B cell (primary cell): ENCODE measurements at regions not wholly inside any gene's neighbourhood (a gene's known extent, or its start where the extent isn't known, plus 50 kb on each side); places are given as distances from the start of the nearest gene placed in this dataset.

Experiments
- ATAC-seq: fragments of 200-7000 bp; cut with Tn5 transposase; one replicate; pipeline ENCODE4 v1.10.0; 2021; ENCODE audit warnings: low read depth, mild to moderate bottlenecking, moderate number of reproducible peaks, moderate library complexity
- CTCF ChIA-PET: fragments of 350-600 bp; sonication (Branson Sonifier 250); formaldehyde crosslinking; loops from one replicate; lab custom pipeline; 2021; ENCODE audit warnings: antibody characterized with exemption, inconsistent platforms; lab: Charles Lee
- POLR2A ChIA-PET: fragments of 350-600 bp; sonication (Branson Sonifier 250); formaldehyde crosslinking; loops from one replicate; lab custom pipeline; 2021; ENCODE audit warnings: antibody characterized with exemption; lab: Charles Lee
- DNase-seq: peaks from one replicate; pipeline ENCODE4 v3.0.0; 2013
- H2AFZ ChIP-seq: 2 replicates; pipeline ENCODE4 v1.6.1; 2012; ENCODE audit warnings: mild to moderate bottlenecking, low read depth, low read length; ENCODE audit not compliant: insufficient read depth, poor library complexity, severe bottlenecking
- H3K27ac ChIP-seq, 2 donors: 1 replicate in 1 of 2; 2 replicates in 1 of 2; pipeline ENCODE4 v1.5.1; 2012 to 2013; ENCODE audit warnings: low read length in 2 of 2, mild to moderate bottlenecking in 2 of 2, moderate library complexity in 1 of 2
- H3K27me3 ChIP-seq, 4 experiments: fragments of 200-600 bp in 1 of 4; sonication (generic) in 1 of 4; replicated peaks in 1 of 4; 1 replicate in 2 of 4; 2 replicates in 2 of 4; pipeline versions ENCODE4 v1.6.1 to v1.7.0; 2013 to 2016; ENCODE audit warnings: low read length in 3 of 4, mild to moderate bottlenecking in 2 of 4, mixed read lengths in 1 of 4, moderate library complexity in 1 of 4; ENCODE audit not compliant: insufficient read depth in 4 of 4, control insufficient read depth in 3 of 4; ENCODE audit errors: control extremely low read depth in 1 of 4
- H3K36me3 ChIP-seq, 2 experiments: replicated peaks in 1 of 2; 1 replicate in 1 of 2; 2 replicates in 1 of 2; pipeline versions ENCODE4 v1.6.1 to v1.7.1; 2013; ENCODE audit warnings: low read length in 1 of 2; ENCODE audit not compliant: insufficient read depth in 2 of 2, control insufficient read depth in 1 of 2; ENCODE audit errors: control extremely low read depth in 1 of 2, extremely low read depth in 1 of 2
- H3K4me1 ChIP-seq, 2 donors: fragments of 200-600 bp in 1 of 2; sonication (generic) in 1 of 2; 1 replicate in 1 of 2; 2 replicates in 1 of 2; pipeline versions ENCODE4 v1.5.1 to v1.6.1; 2013 to 2017; ENCODE audit warnings: low read length in 2 of 2; ENCODE audit not compliant: control insufficient read depth in 2 of 2, insufficient read depth in 2 of 2
- H3K4me2 ChIP-seq: replicated peaks from 2 replicates; pipeline ENCODE3; 2012; ENCODE audit warnings: mild to moderate bottlenecking, low read depth, low read length; ENCODE audit not compliant: poor library complexity, severe bottlenecking
- H3K4me3 ChIP-seq, 5 experiments: fragments of 200-600 bp in 1 of 5; sonication (generic) in 1 of 5; 1 replicate in 3 of 5; 2 replicates in 2 of 5; pipeline versions ENCODE4 v1.5.1 to v1.7.0; 2011 to 2016; ENCODE audit warnings: low read length in 4 of 5, mild to moderate bottlenecking in 4 of 5, low read depth in 2 of 5, control low read depth in 1 of 5, moderate library complexity in 1 of 5; ENCODE audit not compliant: insufficient read depth in 1 of 5; ENCODE audit errors: control extremely low read depth in 1 of 5, extremely low read depth in 1 of 5
- H3K79me2 ChIP-seq: fragments of 200-600 bp; sonication (generic); one replicate; pipeline ENCODE4 v1.6.0; 2016; ENCODE audit warnings: low read length; ENCODE audit not compliant: control insufficient read depth, insufficient read depth
- H3K9ac ChIP-seq: fragments of 200-600 bp; sonication (generic); 2 replicates; pipeline ENCODE4 v1.6.1; 2017; ENCODE audit warnings: mild to moderate bottlenecking, low read length, moderate library complexity
- H3K9me3 ChIP-seq, 3 donors: one replicate each; pipeline versions ENCODE4 v1.6.1 to v1.7.1; 2013; ENCODE audit warnings: low read length in 2 of 3; ENCODE audit not compliant: control insufficient read depth in 2 of 3, insufficient read depth in 1 of 3; ENCODE audit errors: control extremely low read depth in 1 of 3
- H4K20me1 ChIP-seq: 2 replicates; pipeline ENCODE4 v1.6.0; 2012; ENCODE audit warnings: mild to moderate bottlenecking, low read length; ENCODE audit not compliant: insufficient read depth, control insufficient read depth, poor library complexity, severe bottlenecking
- H3K27ac Mint-ChIP-seq: one replicate; pipeline ENCODE4 v1.8.0; 2021; ENCODE audit warnings: mixed read lengths
- H3K27me3 Mint-ChIP-seq: one replicate; pipeline ENCODE4 v1.8.0; 2021; ENCODE audit warnings: mixed read lengths
- H3K4me1 Mint-ChIP-seq: one replicate; pipeline ENCODE4 v1.8.0; 2021; ENCODE audit warnings: mixed read lengths
- H3K4me3 Mint-ChIP-seq: one replicate; pipeline ENCODE4 v1.8.0; 2021; ENCODE audit warnings: mixed read lengths
- H3K9me3 Mint-ChIP-seq: one replicate; pipeline ENCODE4 v1.8.0; 2022; ENCODE audit warnings: mixed read lengths; ENCODE audit not compliant: insufficient read depth
- CTCF ChIP-seq: fragments of 200-600 bp; IDR thresholded peaks from one replicate; pipeline ENCODE4 v1.8.0; 2022; ENCODE audit warnings: antibody characterized with exemption, mild to moderate bottlenecking
- EZH2 ChIP-seq: IDR thresholded peaks from 2 replicates; pipeline ENCODE4 v1.6.1; 2012; ENCODE audit warnings: borderline replicate concordance, low read depth, mild to moderate bottlenecking, moderate library complexity, low read length; ENCODE audit not compliant: insufficient read depth, poor library complexity, severe bottlenecking
- WGBS: methylation state at CpG from one replicate; pipeline ENCODE4 v1.1.5; 2013; ENCODE audit warnings: missing lambda C conversion rate; ENCODE audit not compliant: insufficient coverage; 5-methylcytosine and 5-hydroxymethylcytosine counted together
- intact Hi-C: fragments of 100-400 bp; cut with micrococcal nuclease; formaldehyde crosslinking; loops from one replicate; pipeline ENCODE4 v1.10.0; 2022

- Histone ChIP-seq H3K4me2 (no peak overlapping the region), H2AFZ (no peak overlapping the region), H3K27me3 (peaks cover 0 to 18% (median 9%) of the 10 kb centered on the region in 4 experiments), H3K27ac (no peak overlapping the region), H4K20me1 (no peaks in the 10 kb centered on the region), H3K36me3 (no peaks in the 10 kb centered on the region), H3K9ac (no peak overlapping the region), H3K9me3 (peaks cover 0 to 9% (median 0%) of the 10 kb centered on the region in 3 donors), H3K4me3 (no peak overlapping the region), H3K4me1 (no peaks in the 10 kb centered on the region), H3K79me2 (no peaks in the 10 kb centered on the region)
- TF ChIP-seq CTCF = no peak
- no peak for TF ChIP-seq EZH2
- no peak for DNase-seq
- WGBS = 95% methylated on average over 2 of the region's 2 CpGs
- POLR2A ChIA-PET = no interaction called here
- Mint-ChIP-seq H3K4me3 (no peak overlapping the region), H3K9me3 (peaks cover 2% of the 10 kb centered on the region), H3K4me1 (no peaks in the 10 kb centered on the region), H3K27me3 (peaks cover 38% of the 10 kb centered on the region), H3K27ac (no peak overlapping the region)
- no peak for ATAC-seq
- CTCF ChIA-PET = no interaction called here
- intact Hi-C loops = no loop called here
Measured at GRCh38 chr15:29972051-29972450, 110.7 kb upstream of the GOLGA8J start.

- intact Hi-C loops = no loop called here
- H3K9ac ChIP-seq = no peak overlapping the region
- peaks cover 0 to 18% (median 10%) of the 10 kb centered on the region in 4 experiments for H3K27me3 ChIP-seq
- Mint-ChIP-seq H3K9me3 (peaks cover 2% of the 10 kb centered on the region), H3K27me3 (peaks cover 42% of the 10 kb centered on the region), H3K27ac (no peak overlapping the region), H3K4me1 (no peaks in the 10 kb centered on the region), H3K4me3 (no peak overlapping the region)
- ChIA-PET CTCF (no interaction called here), POLR2A (no interaction called here)
- H3K9me3 ChIP-seq = peaks cover 0 to 9% (median 0%) of the 10 kb centered on the region in 3 donors
- H3K4me1 ChIP-seq = no peaks in the 10 kb centered on the region
- H3K36me3 ChIP-seq = no peaks in the 10 kb centered on the region
- no peaks in the 10 kb centered on the region for H4K20me1 ChIP-seq
- TF ChIP-seq CTCF = no peak
- TF ChIP-seq EZH2 = no peak
- H3K27ac ChIP-seq = no peak overlapping the region
- H3K4me2 ChIP-seq = no peak overlapping the region
- ATAC-seq (no peak), DNase-seq (no peak)
- H2AFZ ChIP-seq = no peak overlapping the region
- 67% methylated on average over 1 of the region's 1 CpG for WGBS
- H3K79me2 ChIP-seq = no peaks in the 10 kb centered on the region
- no peak overlapping the region for H3K4me3 ChIP-seq
Measured at GRCh38 chr15:29970402-29970695, 112.4 kb upstream of the GOLGA8J start.
